Astrocyte of the cerebellum (primary cell): ENCODE measurements at regions not wholly inside any gene's neighbourhood (a gene's known extent, or its start where the extent isn't known, plus 50 kb on each side); places are given as distances from the start of the nearest gene placed in this dataset.

Experiments used
- DNase-seq: peaks from one replicate; pipeline ENCODE4 v3.0.0-alpha.2; 2011; ENCODE audit warnings: low read depth
- H3K4me3 ChIP-seq: 2 replicates; pipeline ENCODE4 v1.5.1; 2011; ENCODE audit warnings: mild to moderate bottlenecking, low read depth, low read length, moderate library complexity
- CTCF ChIP-seq: IDR thresholded peaks from 2 replicates; pipeline ENCODE4 v1.5.1; 2012; ENCODE audit warnings: low read length, low read depth, moderate library complexity, mild to moderate bottlenecking; ENCODE audit errors: missing control alignments
- in situ Hi-C: cut with HindIII; loops from 2 replicates; pipeline ENCODE4 v1.10.0; 2017; ENCODE audit warnings: low sequenced_read_pairs

- in situ Hi-C loops = no loop called here
- TF ChIP-seq CTCF = no peak
- H3K4me3 ChIP-seq = no peak overlapping the region
- no peak for DNase-seq
Measured at GRCh38 chr18:22604986-22605421, 187.3 kb upstream of the CTAGE1 start.

GRCh38 chr18:22605736-22606135, 188.0 kb upstream of the CTAGE1 start:
- H3K4me3 ChIP-seq = no peak overlapping the region
- in situ Hi-C loops = no loop called here
- TF ChIP-seq CTCF = no peak
- no peak for DNase-seq

GRCh38 chr18:22606563-22607283, 189.0 kb upstream of the CTAGE1 start:
- TF ChIP-seq CTCF = no peak
- DNase-seq = peak; percentile 69
- H3K4me3 ChIP-seq = no peak overlapping the region
- in situ Hi-C loops = no loop called here

GRCh38 chr18:22607284-22607635, 189.5 kb upstream of the CTAGE1 start:
- H3K4me3 ChIP-seq = no peak overlapping the region
- TF ChIP-seq CTCF = no peak
- no peak for DNase-seq
- in situ Hi-C loops = no loop called here

GRCh38 chr18:22608847-22609246, 191.1 kb upstream of the CTAGE1 start:
- no peak for TF ChIP-seq CTCF
- no peak overlapping the region for H3K4me3 ChIP-seq
- in situ Hi-C loops = no loop called here
- no peak for DNase-seq

- no peak for DNase-seq
- no peak for TF ChIP-seq CTCF
- no peak overlapping the region for H3K4me3 ChIP-seq
- in situ Hi-C loops = no loop called here
Measured at GRCh38 chr18:22609642-22610041, 191.9 kb upstream of the CTAGE1 start.
